ENCODE measurements at regions not wholly inside any gene's neighbourhood (a gene's known extent, or its start where the extent isn't known, plus 50 kb on each side); places are given as distances from the start of the nearest gene placed in this dataset.

GRCh38 chr15:97081666-97082226, 751.2 kb downstream of the NR2F2 start:
- TF ChIP-seq, protein P1, sequence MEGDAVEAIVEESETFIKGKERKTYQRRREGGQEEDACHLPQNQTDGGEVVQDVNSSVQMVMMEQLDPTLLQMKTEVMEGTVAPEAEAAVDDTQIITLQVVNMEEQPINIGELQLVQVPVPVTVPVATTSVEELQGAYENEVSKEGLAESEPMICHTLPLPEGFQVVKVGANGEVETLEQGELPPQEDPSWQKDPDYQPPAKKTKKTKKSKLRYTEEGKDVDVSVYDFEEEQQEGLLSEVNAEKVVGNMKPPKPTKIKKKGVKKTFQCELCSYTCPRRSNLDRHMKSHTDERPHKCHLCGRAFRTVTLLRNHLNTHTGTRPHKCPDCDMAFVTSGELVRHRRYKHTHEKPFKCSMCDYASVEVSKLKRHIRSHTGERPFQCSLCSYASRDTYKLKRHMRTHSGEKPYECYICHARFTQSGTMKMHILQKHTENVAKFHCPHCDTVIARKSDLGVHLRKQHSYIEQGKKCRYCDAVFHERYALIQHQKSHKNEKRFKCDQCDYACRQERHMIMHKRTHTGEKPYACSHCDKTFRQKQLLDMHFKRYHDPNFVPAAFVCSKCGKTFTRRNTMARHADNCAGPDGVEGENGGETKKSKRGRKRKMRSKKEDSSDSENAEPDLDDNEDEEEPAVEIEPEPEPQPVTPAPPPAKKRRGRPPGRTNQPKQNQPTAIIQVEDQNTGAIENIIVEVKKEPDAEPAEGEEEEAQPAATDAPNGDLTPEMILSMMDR (IDR thresholded peaks at IDR 0.05) = no peak
- no peak for TF ChIP-seq POLR2A (IDR thresholded peaks at IDR 0.05)
- TF ChIP-seq EP300 (IDR thresholded peaks at IDR 0.05) = no peak

Data from tibial nerve (tissue), 4 donors.